RWPE1 (cell line): ENCODE measurements at regions not wholly inside any gene's neighbourhood (a gene's known extent, or its start where the extent isn't known, plus 50 kb on each side); places are given as distances from the start of the nearest gene placed in this dataset.

ENCODE experiments used
- CTCF ChIA-PET: fragments of 350-600 bp; sonication (Branson Sonifier 250); formaldehyde crosslinking; extraction: SDS; loops from one replicate; lab custom pipeline; 2021; lab: Yijun Ruan, JAX
- POLR2A ChIA-PET: fragments of 400-600 bp; formaldehyde crosslinking; extraction: SDS; loops from one replicate; lab custom pipeline; 2020; ENCODE audit warnings: antibody characterized with exemption; ENCODE audit not compliant: low non-redundant PET; lab: Yijun Ruan, JAX
- DNase-seq: peaks from one replicate; pipeline ENCODE4 v3.0.0; 2012; ENCODE audit warnings: low spot score
- H3K27ac ChIP-seq: fragments of 450-650 bp; 2 replicates; pipeline ENCODE4 v1.5.1; 2017
- CTCF ChIP-seq: fragments of 450-650 bp; conservative IDR thresholded peaks from 2 replicates; pipeline ENCODE4 v1.5.1; 2017; ENCODE audit warnings: low read depth, mild to moderate bottlenecking

GRCh38 chr7:63025815-63026214 lies 972.8 kb upstream of the ZNF722 start:
- ChIA-PET POLR2A (no interaction called here), CTCF (interaction anchor here (0.7 kb wide), 1 partner anchor 16 kb away, joined by 3 read pairs; no protein-coding TSS in a partner anchor)
- no peak for DNase-seq
- TF ChIP-seq CTCF = no peak
- H3K27ac ChIP-seq = no peak overlapping the region

GRCh38 chr7:63027075-63027474 lies 971.6 kb upstream of the ZNF722 start:
- no peak overlapping the region for H3K27ac ChIP-seq
- ChIA-PET CTCF (no interaction called here), POLR2A (no interaction called here)
- no peak for TF ChIP-seq CTCF
- no peak for DNase-seq

GRCh38 chr7:63028376-63029206 lies 970.1 kb upstream of the ZNF722 start:
- H3K27ac ChIP-seq = no peak overlapping the region
- no peak for TF ChIP-seq CTCF
- no peak for DNase-seq
- ChIA-PET CTCF (no interaction called here), POLR2A (no interaction called here)

GRCh38 chr7:63029207-63029522 lies 969.5 kb upstream of the ZNF722 start:
- no peak for TF ChIP-seq CTCF
- H3K27ac ChIP-seq = no peak overlapping the region
- CTCF ChIA-PET = no interaction called here
- DNase-seq = no peak
- POLR2A ChIA-PET = no interaction called here

- no peak overlapping the region for H3K27ac ChIP-seq
- CTCF ChIA-PET = no interaction called here
- POLR2A ChIA-PET = no interaction called here
- TF ChIP-seq CTCF = no peak
- no peak for DNase-seq
Measured at GRCh38 chr7:63030061-63030460, 968.6 kb upstream of the ZNF722 start.

- CTCF ChIA-PET = no interaction called here
- no peak for TF ChIP-seq CTCF
Measured at GRCh38 chr7:63031838-63032436, 966.7 kb upstream of the ZNF722 start.

More at GRCh38 chr7:63031838-63032436, 966.7 kb upstream of the ZNF722 start:
- POLR2A ChIA-PET = no interaction called here
- H3K27ac ChIP-seq = no peak overlapping the region
- DNase-seq = no peak
